Mesenchymal stem cell (in vitro differentiated cells and primary cell): ENCODE measurements at regions not wholly inside any gene's neighbourhood (a gene's known extent, or its start where the extent isn't known, plus 50 kb on each side); places are given as distances from the start of the nearest gene placed in this dataset.

ENCODE experiments used
- DNase-seq: peaks from one replicate; pipeline ENCODE4 v3.0.0-alpha.2; 2013
- H2AFZ ChIP-seq: one replicate; pipeline ENCODE4 v1.6.1; 2013; ENCODE audit warnings: low read depth, mild to moderate bottlenecking, control low read depth, inconsistent platforms, low read length, moderate library complexity
- H2AK5ac ChIP-seq: 2 replicates; pipeline ENCODE4 v1.6.1; 2013; ENCODE audit warnings: low read length, moderate library complexity, mild to moderate bottlenecking, inconsistent platforms; ENCODE audit not compliant: severe bottlenecking
- H2BK120ac ChIP-seq: one replicate; pipeline ENCODE4 v1.6.1; 2013; ENCODE audit warnings: low read depth, mild to moderate bottlenecking, inconsistent platforms, low read length, moderate library complexity
- H2BK12ac ChIP-seq, 2 experiments: one replicate each; pipeline ENCODE4 v1.6.1; 2013; ENCODE audit warnings: inconsistent platforms in 2 of 2, low read length in 2 of 2, mild to moderate bottlenecking in 2 of 2, moderate library complexity in 2 of 2, control low read depth in 1 of 2
- H2BK15ac ChIP-seq: one replicate; pipeline ENCODE4 v1.6.1; 2013; ENCODE audit warnings: mild to moderate bottlenecking, low read depth, inconsistent platforms; ENCODE audit not compliant: poor library complexity, severe bottlenecking
- H2BK5ac ChIP-seq: 2 replicates; pipeline ENCODE4 v1.6.1; 2013; ENCODE audit warnings: low read depth, mild to moderate bottlenecking, low read length, control low read depth, inconsistent platforms; ENCODE audit not compliant: poor library complexity, severe bottlenecking
- H3K14ac ChIP-seq, 2 experiments: one replicate each; pipeline ENCODE4 v1.6.1; 2013; ENCODE audit warnings: inconsistent platforms in 2 of 2, low read length in 2 of 2, control low read depth in 1 of 2, mild to moderate bottlenecking in 1 of 2, moderate library complexity in 1 of 2
- H3K18ac ChIP-seq, 2 experiments: one replicate each; pipeline ENCODE4 v1.6.1; 2013; ENCODE audit warnings: inconsistent platforms in 2 of 2, low read length in 2 of 2, control low read depth in 1 of 2, low read depth in 1 of 2, mild to moderate bottlenecking in 1 of 2
- H3K23ac ChIP-seq, 2 experiments: one replicate each; pipeline ENCODE4 v1.6.1; 2013; ENCODE audit warnings: inconsistent platforms in 2 of 2, low read length in 2 of 2, mild to moderate bottlenecking in 2 of 2, moderate library complexity in 2 of 2, control low read depth in 1 of 2
- H3K27ac ChIP-seq: 2 replicates; pipeline ENCODE4 v1.5.1; 2013; ENCODE audit warnings: mild to moderate bottlenecking, moderate library complexity, low read length, control low read depth, inconsistent platforms; ENCODE audit not compliant: poor library complexity, severe bottlenecking
- H3K27me3 ChIP-seq, 2 experiments: 2 replicates each; pipeline versions ENCODE4 v1.6.1 to v1.7.0; 2013; ENCODE audit warnings: low read length in 2 of 2, mild to moderate bottlenecking in 2 of 2, moderate library complexity in 2 of 2, control low read depth in 1 of 2, inconsistent platforms in 1 of 2; ENCODE audit not compliant: control insufficient read depth in 1 of 2, insufficient read depth in 1 of 2
- H3K36me3 ChIP-seq, 2 experiments: 2 replicates each; pipeline versions ENCODE4 v1.6.1 to v1.7.0; 2013; ENCODE audit warnings: low read length in 2 of 2, control low read depth in 1 of 2, inconsistent platforms in 1 of 2, low read depth in 1 of 2, mild to moderate bottlenecking in 1 of 2; ENCODE audit not compliant: insufficient read depth in 2 of 2, control insufficient read depth in 1 of 2
- H3K4ac ChIP-seq, 2 experiments: one replicate each; pipeline ENCODE4 v1.6.1; 2013; ENCODE audit warnings: inconsistent platforms in 2 of 2, low read length in 2 of 2, mild to moderate bottlenecking in 2 of 2, moderate library complexity in 2 of 2, control low read depth in 1 of 2, low read depth in 1 of 2
- H3K4me1 ChIP-seq: 2 replicates; pipeline ENCODE4 v1.6.1; 2013; ENCODE audit warnings: low read depth, low read length, control low read depth; ENCODE audit not compliant: control insufficient read depth, insufficient read depth
- H3K4me2 ChIP-seq: 2 replicates; pipeline ENCODE4 v1.6.1; 2013; ENCODE audit warnings: low read length, mild to moderate bottlenecking, inconsistent platforms; ENCODE audit not compliant: poor library complexity, severe bottlenecking
- H3K4me3 ChIP-seq, 2 experiments: 2 replicates each; pipeline versions ENCODE4 v1.5.1 to v1.7.0; 2013; ENCODE audit warnings: low read length in 2 of 2, mild to moderate bottlenecking in 2 of 2, control low read depth in 1 of 2, low read depth in 1 of 2; ENCODE audit not compliant: insufficient read depth in 1 of 2
- H3K79me1 ChIP-seq: replicated peaks from 2 replicates; pipeline ENCODE4 v1.6.1; 2013; ENCODE audit warnings: mild to moderate bottlenecking, control low read depth, low read length, inconsistent platforms; ENCODE audit not compliant: poor library complexity, severe bottlenecking
- H3K9ac ChIP-seq: 2 replicates; pipeline ENCODE4 v1.7.0; 2013; ENCODE audit warnings: mild to moderate bottlenecking, low read length, moderate library complexity
- H3K9me3 ChIP-seq: 2 replicates; pipeline ENCODE4 v1.7.0; 2013; ENCODE audit warnings: mild to moderate bottlenecking, low read length; ENCODE audit not compliant: control insufficient read depth
- H4K8ac ChIP-seq: one replicate; pipeline ENCODE4 v1.6.1; 2013; ENCODE audit warnings: inconsistent platforms, mild to moderate bottlenecking, low read length, moderate library complexity
- H4K91ac ChIP-seq: one replicate; pipeline ENCODE4 v1.6.1; 2013; ENCODE audit warnings: mild to moderate bottlenecking, low read length, inconsistent platforms
- WGBS: methylation state at CpG from one replicate; pipeline ENCODE4 v1.1.7; 2013; ENCODE audit warnings: mixed read lengths; 5-methylcytosine and 5-hydroxymethylcytosine counted together

DNA sequence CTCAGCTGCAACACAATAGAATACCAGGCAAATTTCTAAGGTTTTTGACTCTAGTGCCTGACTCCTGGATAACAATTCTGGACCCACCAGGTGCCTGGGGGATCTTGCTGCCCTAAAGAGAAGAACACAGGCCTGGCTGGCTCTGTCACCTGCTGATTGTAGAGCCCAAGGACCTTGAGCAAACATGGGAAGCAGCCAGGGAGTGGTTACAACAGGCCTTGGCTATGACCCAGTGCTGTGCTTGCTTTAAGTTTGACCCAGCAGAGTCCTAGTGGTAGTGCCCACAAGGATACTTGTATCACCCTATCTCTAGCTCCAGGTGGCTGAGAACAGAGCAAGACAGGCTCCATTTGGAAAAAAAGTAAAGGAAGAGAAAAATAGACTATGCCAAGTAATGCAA lies 176.8 kb upstream of the DCAF12L2 start:
- Histone ChIP-seq H3K18ac (no peak overlapping the region), H3K27ac (no peak overlapping the region), H3K4ac (no peak overlapping the region), H3K36me3 (no peaks in the 10 kb centered on the region), H3K27me3 (no peaks in the 10 kb centered on the region), H3K9ac (no peak overlapping the region), H3K4me1 (no peaks in the 10 kb centered on the region), H3K14ac (no peak overlapping the region), H3K23ac (no peak overlapping the region), H4K91ac (no peak overlapping the region), H3K9me3 (peaks cover 25% of the 10 kb centered on the region), H3K79me1 (no peaks in the 10 kb centered on the region), H4K8ac (no peak overlapping the region), H2BK15ac (no peak overlapping the region), H3K4me3 (no peak overlapping the region), H2BK5ac (no peak overlapping the region), H2BK12ac (no peak overlapping the region), H3K4me2 (no peak overlapping the region), H2AFZ (no peak overlapping the region), H2AK5ac (no peak overlapping the region), H2BK120ac (no peak overlapping the region)
- no peak for DNase-seq

DNA sequence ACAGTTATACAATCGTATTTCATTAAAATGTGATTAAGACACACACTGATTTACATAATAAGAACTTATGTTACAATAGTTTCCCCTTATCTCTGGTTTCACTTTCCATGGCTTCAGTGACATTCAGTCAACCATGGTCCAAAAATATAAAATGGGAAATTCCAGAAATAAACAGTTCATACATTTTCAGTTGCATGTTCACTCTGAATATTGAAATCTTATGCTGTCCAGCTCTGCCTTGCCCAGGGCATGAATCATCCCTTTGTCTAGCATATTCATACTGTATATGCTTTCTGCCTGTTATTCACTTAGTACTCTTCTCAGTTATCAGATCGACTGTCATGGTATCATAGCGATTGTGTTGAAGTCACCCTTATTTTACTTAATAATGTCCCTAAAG lies 173.8 kb upstream of the DCAF12L2 start:
- WGBS = no CpG with 5 or more reads among the region's 3 CpGs
- H3K18ac ChIP-seq = no peak overlapping the region
- no peaks in the 10 kb centered on the region for H3K27me3 ChIP-seq
- no peak overlapping the region for H3K4me3 ChIP-seq
- H2AFZ ChIP-seq = no peak overlapping the region
- DNase-seq = no peak
- no peak overlapping the region for H2BK5ac ChIP-seq
- no peak overlapping the region for H2BK120ac ChIP-seq
- H3K14ac ChIP-seq = no peak overlapping the region
- H4K91ac ChIP-seq = no peak overlapping the region
- no peak overlapping the region for H3K23ac ChIP-seq
- no peak overlapping the region for H3K27ac ChIP-seq
- no peak overlapping the region for H2BK12ac ChIP-seq
- H3K9me3 ChIP-seq = peaks cover 7% of the 10 kb centered on the region
- no peaks in the 10 kb centered on the region for H3K79me1 ChIP-seq
- no peak overlapping the region for H3K4ac ChIP-seq
- no peaks in the 10 kb centered on the region for H3K4me1 ChIP-seq
- H2AK5ac ChIP-seq = no peak overlapping the region
- H3K36me3 ChIP-seq = no peaks in the 10 kb centered on the region
- H3K4me2 ChIP-seq = no peak overlapping the region
- no peak overlapping the region for H2BK15ac ChIP-seq
- H3K9ac ChIP-seq = no peak overlapping the region
- H4K8ac ChIP-seq = no peak overlapping the region

DNA sequence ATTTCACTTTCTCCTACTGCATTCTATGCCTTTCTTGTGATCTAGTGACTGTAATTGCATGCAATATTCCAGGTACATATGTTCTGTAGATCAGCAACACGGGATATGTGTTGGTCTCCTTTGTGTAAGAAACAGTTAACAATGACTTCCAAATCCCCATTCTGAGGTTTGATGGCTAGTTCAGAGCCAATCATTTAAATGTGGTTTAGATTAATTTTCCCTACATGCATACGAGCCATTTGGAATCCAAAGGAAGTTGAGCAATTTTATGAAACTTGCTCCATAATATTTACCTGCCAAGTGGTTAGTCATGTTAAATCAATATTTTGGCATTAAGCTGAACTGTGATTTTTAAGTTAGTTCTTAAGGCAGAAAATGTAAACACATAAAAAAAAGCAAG lies 172.8 kb upstream of the DCAF12L2 start:
- no peak overlapping the region for H2BK5ac ChIP-seq
- no peak overlapping the region for H3K9ac ChIP-seq
- no peaks in the 10 kb centered on the region for H3K9me3 ChIP-seq
- H3K23ac ChIP-seq = no peak overlapping the region
- H3K4me3 ChIP-seq = no peak overlapping the region
- H3K36me3 ChIP-seq = no peaks in the 10 kb centered on the region
- no CpG with 5 or more reads among the region's 2 CpGs for WGBS
- no peak overlapping the region for H3K4ac ChIP-seq
- DNase-seq = no peak
- H2BK12ac ChIP-seq = no peak overlapping the region
- no peak overlapping the region for H2AFZ ChIP-seq
- no peak overlapping the region for H3K4me2 ChIP-seq
- H3K27me3 ChIP-seq = no peaks in the 10 kb centered on the region
- no peak overlapping the region for H4K8ac ChIP-seq
- no peak overlapping the region for H3K14ac ChIP-seq
- no peak overlapping the region for H3K27ac ChIP-seq
- no peak overlapping the region for H2BK15ac ChIP-seq
- no peak overlapping the region for H2AK5ac ChIP-seq
- H4K91ac ChIP-seq = no peak overlapping the region
- H3K18ac ChIP-seq = no peak overlapping the region
- H3K4me1 ChIP-seq = no peaks in the 10 kb centered on the region
- H3K79me1 ChIP-seq = no peaks in the 10 kb centered on the region
- H2BK120ac ChIP-seq = no peak overlapping the region

DNA sequence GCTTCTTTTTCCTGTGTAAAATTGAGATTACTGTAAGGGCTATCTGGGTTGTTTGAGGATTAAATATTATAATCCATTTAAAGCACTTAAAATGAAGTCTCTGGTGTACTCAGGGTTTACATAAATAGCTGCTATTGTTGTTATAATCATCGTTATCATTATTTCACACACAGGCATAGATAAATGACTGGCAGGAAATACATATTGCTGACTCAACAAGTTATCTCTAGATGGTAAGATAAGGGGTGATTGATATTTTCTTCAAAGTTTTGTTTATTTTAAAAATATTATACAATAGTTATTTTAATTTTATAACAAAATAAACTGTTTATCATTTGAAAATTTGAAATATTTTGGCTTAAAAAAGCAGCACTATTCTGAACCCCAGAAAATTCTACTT lies 134.3 kb upstream of the DCAF12L2 start:
- no peaks in the 10 kb centered on the region for H3K27me3 ChIP-seq
- no peak overlapping the region for H4K91ac ChIP-seq
- H3K4me1 ChIP-seq = no peaks in the 10 kb centered on the region
- no peaks in the 10 kb centered on the region for H3K36me3 ChIP-seq
- no peak overlapping the region for H2BK120ac ChIP-seq
- no peak overlapping the region for H2BK5ac ChIP-seq
- H3K9ac ChIP-seq = no peak overlapping the region
- H3K4me2 ChIP-seq = no peak overlapping the region
- H3K23ac ChIP-seq = no peak overlapping the region
- no peak overlapping the region for H3K4ac ChIP-seq
- no peak overlapping the region for H3K18ac ChIP-seq
- no peak overlapping the region for H3K14ac ChIP-seq
- DNase-seq = no peak
- H3K79me1 ChIP-seq = no peaks in the 10 kb centered on the region
- peaks cover 13% of the 10 kb centered on the region for H3K9me3 ChIP-seq
- no peak overlapping the region for H2BK12ac ChIP-seq
- H2AFZ ChIP-seq = no peak overlapping the region
- no peak overlapping the region for H2BK15ac ChIP-seq
- WGBS = no CpG with 5 or more reads among the region's 1 CpG
- H2AK5ac ChIP-seq = no peak overlapping the region
- H3K27ac ChIP-seq = no peak overlapping the region
- no peak overlapping the region for H3K4me3 ChIP-seq
- H4K8ac ChIP-seq = no peak overlapping the region
